Neural cell (in vitro differentiated cells): ENCODE measurements at regions not wholly inside any gene's neighbourhood (a gene's known extent, or its start where the extent isn't known, plus 50 kb on each side); places are given as distances from the start of the nearest gene placed in this dataset.

ENCODE experiments used
- H2AFZ ChIP-seq: fragments of 200-600, 300-800 bp; sonication (generic), shearing (Covaris generic); 2 replicates; pipeline ENCODE4 v1.6.0; 2014; ENCODE audit warnings: low read depth, mild to moderate bottlenecking, antibody characterized with exemption, low read length, moderate library complexity
- H3F3A ChIP-seq: fragments of 200-600 bp; shearing (Covaris generic); 2 replicates; pipeline ENCODE4 v1.6.1; 2016; ENCODE audit warnings: mild to moderate bottlenecking, moderate library complexity, mixed read lengths, antibody characterized with exemption, low read length; ENCODE audit not compliant: insufficient read depth, poor library complexity, severe bottlenecking
- H3K27ac ChIP-seq: fragments of 200-600, 300-800 bp; sonication (generic), shearing (Covaris generic); 2 replicates; pipeline ENCODE4 v1.5.1; 2014; ENCODE audit warnings: mild to moderate bottlenecking, low read length, moderate library complexity
- H3K27me3 ChIP-seq: fragments of 300-800, 200-600 bp; sonication (generic), shearing (Covaris generic); 2 replicates; pipeline ENCODE4 v1.6.0; 2014; ENCODE audit warnings: mild to moderate bottlenecking, low read depth, low read length, moderate library complexity; ENCODE audit not compliant: insufficient read depth
- H3K36me3 ChIP-seq: fragments of 300-800, 200-600 bp; sonication (generic), shearing (Covaris generic); 2 replicates; pipeline ENCODE4 v1.5.1; 2014; ENCODE audit warnings: mild to moderate bottlenecking, antibody characterized with exemption, low read length, moderate library complexity; ENCODE audit not compliant: insufficient read depth
- H3K4me2 ChIP-seq: fragments of 300-800, 200-600 bp; sonication (generic), shearing (Covaris generic); 2 replicates; pipeline ENCODE4 v1.6.0; 2014; ENCODE audit warnings: mild to moderate bottlenecking, low read length
- H3K4me3 ChIP-seq: fragments of 300-800, 200-600 bp; sonication (generic), shearing (Covaris generic); 2 replicates; pipeline ENCODE4 v1.5.1; 2014; ENCODE audit warnings: mild to moderate bottlenecking, low read length, moderate library complexity
- H3K79me2 ChIP-seq: fragments of 200-600 bp; shearing (Covaris generic); replicated peaks from 2 replicates; pipeline ENCODE4 v1.6.0; 2014; ENCODE audit warnings: mild to moderate bottlenecking, low read length, moderate library complexity; ENCODE audit not compliant: insufficient read depth
- H3K9ac ChIP-seq: fragments of 300-800, 200-600 bp; sonication (generic), shearing (Covaris generic); 2 replicates; pipeline ENCODE4 v1.6.1; 2016; ENCODE audit warnings: mild to moderate bottlenecking, low read length, mixed read lengths
- H3K9me2 ChIP-seq: fragments of 200-600 bp; shearing (Covaris generic); 2 replicates; pipeline ENCODE4 v1.6.1; 2016; ENCODE audit warnings: mild to moderate bottlenecking, low read length, mixed read lengths; ENCODE audit not compliant: insufficient read depth
- H3K9me3 ChIP-seq: fragments of 200-600, 300-800 bp; sonication (generic), shearing (Covaris generic); 2 replicates; pipeline ENCODE4 v1.6.1; 2016; ENCODE audit warnings: mild to moderate bottlenecking, mixed run types, low read length, moderate library complexity, mixed read lengths
- H4K20me1 ChIP-seq: fragments of 200-600 bp; shearing (Covaris generic); 2 replicates; pipeline ENCODE4 v1.6.1; 2016; ENCODE audit warnings: mild to moderate bottlenecking, mixed run types; ENCODE audit not compliant: insufficient read depth
- EP300 ChIP-seq: fragments of 450-650 bp; conservative IDR thresholded peaks from 2 replicates; pipeline ENCODE4 v1.6.1; 2014; ENCODE audit warnings: antibody characterized with exemption, mild to moderate bottlenecking, moderate library complexity; ENCODE audit not compliant: poor library complexity, severe bottlenecking
- EZH2 ChIP-seq: fragments of 200-600, 300-800 bp; shearing (Covaris generic), sonication (generic); IDR thresholded peaks from 2 replicates; pipeline ENCODE4 v1.6.1; 2014; ENCODE audit warnings: antibody characterized with exemption, low read length, borderline replicate concordance, mild to moderate bottlenecking; ENCODE audit not compliant: insufficient read depth, poor library complexity, severe bottlenecking
- MXI1 ChIP-seq: fragments of 450-650 bp; conservative IDR thresholded peaks from 2 replicates; pipeline ENCODE4 v1.6.1; 2014; ENCODE audit warnings: antibody characterized with exemption, mild to moderate bottlenecking; ENCODE audit not compliant: poor library complexity, severe bottlenecking
- POLR2AphosphoS5 ChIP-seq: IDR thresholded peaks from 2 replicates; pipeline ENCODE4 v1.6.1; 2012
- RAD21 ChIP-seq: fragments of 450-650 bp; conservative IDR thresholded peaks from 2 replicates; pipeline ENCODE4 v1.6.1; 2014; ENCODE audit warnings: antibody characterized with exemption, mild to moderate bottlenecking, moderate library complexity
- SMC3 ChIP-seq: fragments of 450-650 bp; conservative IDR thresholded peaks from 2 replicates; pipeline ENCODE4 v1.6.1; 2014; ENCODE audit warnings: antibody characterized with exemption, mild to moderate bottlenecking, moderate library complexity; ENCODE audit not compliant: poor library complexity
- TAF1 ChIP-seq: IDR thresholded peaks from 2 replicates; pipeline ENCODE4 v1.6.1; 2012; ENCODE audit warnings: low read depth
- TF ChIP-seq, protein P1 (sequence below): IDR thresholded peaks from 2 replicates; pipeline ENCODE4 v1.6.1; 2012; ENCODE audit warnings: borderline replicate concordance
- TF ChIP-seq, protein P2 (sequence below): fragments of 450-650 bp; IDR thresholded peaks from 2 replicates; pipeline ENCODE4 v1.5.1; 2014; ENCODE audit warnings: antibody characterized with exemption, mild to moderate bottlenecking, moderate library complexity; ENCODE audit not compliant: poor library complexity, severe bottlenecking

DNA sequence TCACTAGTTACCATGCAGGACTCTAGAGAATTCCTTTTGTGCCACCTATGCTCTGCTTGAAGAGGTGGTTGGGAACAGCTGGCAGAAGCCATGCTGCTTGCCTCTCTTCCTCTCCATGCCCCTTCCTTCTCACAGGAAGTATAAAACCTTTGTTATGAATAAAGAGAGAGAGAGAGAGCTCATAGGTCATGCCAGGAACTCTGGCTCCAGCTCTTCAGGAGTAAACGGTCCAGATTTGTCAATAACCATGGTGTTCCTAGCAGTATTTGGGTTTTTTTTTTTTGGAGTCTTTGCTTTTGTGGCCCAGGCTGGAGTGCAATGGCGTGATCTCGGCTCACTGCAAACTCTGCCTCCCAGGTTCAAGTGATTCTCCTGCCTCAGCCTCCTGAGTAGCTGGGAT is 97.7 kb upstream of the SLC4A7 start:
- H3K36me3 ChIP-seq: no peaks in the 10 kb centered on the region
- no peaks in the 10 kb centered on the region for H3K79me2 ChIP-seq
- H3K4me3 ChIP-seq: no peak overlapping the region
- H3F3A ChIP-seq: no peaks in the 10 kb centered on the region
- no peak overlapping the region for H3K4me2 ChIP-seq
- H3K27me3 ChIP-seq: no peaks in the 10 kb centered on the region
- no peak overlapping the region for H2AFZ ChIP-seq
- no peak for TF ChIP-seq POLR2AphosphoS5
- no peak for TF ChIP-seq SMC3
- TF ChIP-seq RAD21: no peak
- TF ChIP-seq TAF1: no peak
- TF ChIP-seq MXI1: no peak
- TF ChIP-seq EZH2: no peak
- TF ChIP-seq, protein P1, sequence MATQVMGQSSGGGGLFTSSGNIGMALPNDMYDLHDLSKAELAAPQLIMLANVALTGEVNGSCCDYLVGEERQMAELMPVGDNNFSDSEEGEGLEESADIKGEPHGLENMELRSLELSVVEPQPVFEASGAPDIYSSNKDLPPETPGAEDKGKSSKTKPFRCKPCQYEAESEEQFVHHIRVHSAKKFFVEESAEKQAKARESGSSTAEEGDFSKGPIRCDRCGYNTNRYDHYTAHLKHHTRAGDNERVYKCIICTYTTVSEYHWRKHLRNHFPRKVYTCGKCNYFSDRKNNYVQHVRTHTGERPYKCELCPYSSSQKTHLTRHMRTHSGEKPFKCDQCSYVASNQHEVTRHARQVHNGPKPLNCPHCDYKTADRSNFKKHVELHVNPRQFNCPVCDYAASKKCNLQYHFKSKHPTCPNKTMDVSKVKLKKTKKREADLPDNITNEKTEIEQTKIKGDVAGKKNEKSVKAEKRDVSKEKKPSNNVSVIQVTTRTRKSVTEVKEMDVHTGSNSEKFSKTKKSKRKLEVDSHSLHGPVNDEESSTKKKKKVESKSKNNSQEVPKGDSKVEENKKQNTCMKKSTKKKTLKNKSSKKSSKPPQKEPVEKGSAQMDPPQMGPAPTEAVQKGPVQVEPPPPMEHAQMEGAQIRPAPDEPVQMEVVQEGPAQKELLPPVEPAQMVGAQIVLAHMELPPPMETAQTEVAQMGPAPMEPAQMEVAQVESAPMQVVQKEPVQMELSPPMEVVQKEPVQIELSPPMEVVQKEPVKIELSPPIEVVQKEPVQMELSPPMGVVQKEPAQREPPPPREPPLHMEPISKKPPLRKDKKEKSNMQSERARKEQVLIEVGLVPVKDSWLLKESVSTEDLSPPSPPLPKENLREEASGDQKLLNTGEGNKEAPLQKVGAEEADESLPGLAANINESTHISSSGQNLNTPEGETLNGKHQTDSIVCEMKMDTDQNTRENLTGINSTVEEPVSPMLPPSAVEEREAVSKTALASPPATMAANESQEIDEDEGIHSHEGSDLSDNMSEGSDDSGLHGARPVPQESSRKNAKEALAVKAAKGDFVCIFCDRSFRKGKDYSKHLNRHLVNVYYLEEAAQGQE: no peak
- TF ChIP-seq EP300: no peak
- TF ChIP-seq, protein P2, sequence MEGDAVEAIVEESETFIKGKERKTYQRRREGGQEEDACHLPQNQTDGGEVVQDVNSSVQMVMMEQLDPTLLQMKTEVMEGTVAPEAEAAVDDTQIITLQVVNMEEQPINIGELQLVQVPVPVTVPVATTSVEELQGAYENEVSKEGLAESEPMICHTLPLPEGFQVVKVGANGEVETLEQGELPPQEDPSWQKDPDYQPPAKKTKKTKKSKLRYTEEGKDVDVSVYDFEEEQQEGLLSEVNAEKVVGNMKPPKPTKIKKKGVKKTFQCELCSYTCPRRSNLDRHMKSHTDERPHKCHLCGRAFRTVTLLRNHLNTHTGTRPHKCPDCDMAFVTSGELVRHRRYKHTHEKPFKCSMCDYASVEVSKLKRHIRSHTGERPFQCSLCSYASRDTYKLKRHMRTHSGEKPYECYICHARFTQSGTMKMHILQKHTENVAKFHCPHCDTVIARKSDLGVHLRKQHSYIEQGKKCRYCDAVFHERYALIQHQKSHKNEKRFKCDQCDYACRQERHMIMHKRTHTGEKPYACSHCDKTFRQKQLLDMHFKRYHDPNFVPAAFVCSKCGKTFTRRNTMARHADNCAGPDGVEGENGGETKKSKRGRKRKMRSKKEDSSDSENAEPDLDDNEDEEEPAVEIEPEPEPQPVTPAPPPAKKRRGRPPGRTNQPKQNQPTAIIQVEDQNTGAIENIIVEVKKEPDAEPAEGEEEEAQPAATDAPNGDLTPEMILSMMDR: no peak
- H4K20me1 ChIP-seq: no peaks in the 10 kb centered on the region
- H3K27ac ChIP-seq: no peak overlapping the region
- H3K9ac ChIP-seq: no peak overlapping the region
- H3K9me2 ChIP-seq: no peaks in the 10 kb centered on the region
- H3K9me3 ChIP-seq: no peaks in the 10 kb centered on the region

DNA sequence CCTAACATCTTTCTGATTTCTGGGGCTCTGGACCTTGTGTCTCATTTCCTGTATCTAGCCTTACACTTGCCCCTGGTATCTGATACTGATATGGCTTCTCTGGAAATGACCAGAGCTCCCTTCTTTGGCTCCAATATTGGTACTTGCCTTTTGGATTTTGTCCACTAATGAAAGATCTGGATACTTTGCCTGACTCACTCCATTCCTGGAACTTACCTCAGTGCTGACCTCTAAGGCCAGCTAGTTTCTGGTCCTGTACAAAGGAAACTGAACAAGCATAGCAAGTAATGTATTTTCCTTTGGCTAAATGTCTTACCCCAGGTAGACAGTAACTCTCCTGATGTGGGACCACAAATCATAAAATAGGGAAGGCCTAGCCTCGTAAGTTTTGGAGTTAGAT is 93.8 kb upstream of the SLC4A7 start:
- H3K27ac ChIP-seq: no peak overlapping the region
- H3F3A ChIP-seq: no peaks in the 10 kb centered on the region
- H2AFZ ChIP-seq: no peak overlapping the region

More for the DNA sequence above, 93.8 kb upstream of the SLC4A7 start:
- Histone ChIP-seq H3K9me3 (no peaks in the 10 kb centered on the region), H4K20me1 (no peaks in the 10 kb centered on the region), H3K9ac (no peak overlapping the region), H3K4me2 (no peak overlapping the region), H3K4me3 (no peak overlapping the region), H3K27me3 (no peaks in the 10 kb centered on the region), H3K79me2 (no peaks in the 10 kb centered on the region), H3K9me2 (no peaks in the 10 kb centered on the region), H3K36me3 (no peaks in the 10 kb centered on the region)
- no peak for TF ChIP-seq EZH2
- TF ChIP-seq, protein P1: no peak
